ENCODE measurements at regions not wholly inside any gene's neighbourhood (a gene's known extent, or its start where the extent isn't known, plus 50 kb on each side); places are given as distances from the start of the nearest gene placed in this dataset.

- no peak overlapping the region for H2BK120ac ChIP-seq (ENCODE audit: low read depth, low read length, poor library complexity, severe bottlenecking)
- Mint-ChIP-seq H3K4me1 (peaks cover 14 to 22% of the 10 kb centered on the region in 2 experiments), H3K27ac (no peak overlapping the region), H3K36me3 (ENCODE audit: insufficient read depth in 1 of 3, low read depth in 3 of 3) (no peaks in the 10 kb centered on the region), H3K9me3 (no peaks in the 10 kb centered on the region), H3K4me3 (no peak overlapping the region), H3K27me3 (ENCODE audit: low read depth) (no peaks in the 10 kb centered on the region)
- no peak for DNase-seq
- no peaks in the 10 kb centered on the region for H3K79me2 ChIP-seq (ENCODE audit: insufficient read depth, low read length)
- H3K79me1 ChIP-seq (ENCODE audit: insufficient read depth, low read depth, low read length, poor library complexity, severe bottlenecking): no peaks in the 10 kb centered on the region
- no peaks in the 10 kb centered on the region for H3K27me3 ChIP-seq (ENCODE audit: insufficient read depth, low read length)
- no peaks in the 10 kb centered on the region for H3K23me2 ChIP-seq (ENCODE audit: insufficient read length, low read depth, low read length, poor library complexity, severe bottlenecking)
- no peaks in the 10 kb centered on the region for H3K9me3 ChIP-seq (ENCODE audit: control insufficient read depth, low read depth, low read length)
- H3K27ac ChIP-seq (ENCODE audit: insufficient read length, low read depth, low read length): no peak overlapping the region
- H4K91ac ChIP-seq (ENCODE audit: insufficient read length, low read depth, low read length): no peak overlapping the region
- H3K4me2 ChIP-seq (ENCODE audit: insufficient read depth, insufficient read length, low read length): no peak overlapping the region
- H3K4me1 ChIP-seq (ENCODE audit: insufficient read depth, low read length): 0 out of 2 replicates have a peak, but pooled peaks cover 3% of the 10 kb centered on the region
- no peak overlapping the region for H3K23ac ChIP-seq (ENCODE audit: insufficient read length, low read depth, low read length)
- no peak for TF ChIP-seq CTCF (conservative IDR thresholded peaks at IDR 0.05)
- H2BK20ac ChIP-seq (ENCODE audit: low read depth, low read length, poor library complexity, severe bottlenecking): no peak overlapping the region
- no peak overlapping the region for H3K4ac ChIP-seq (ENCODE audit: low read depth, low read length)
- no peak overlapping the region for H3K56ac ChIP-seq (ENCODE audit: insufficient read length, low read depth, low read length)
- H2AK5ac ChIP-seq (ENCODE audit: insufficient read length, low read length): no peak overlapping the region
- H4K20me1 ChIP-seq (ENCODE audit: control insufficient read depth, insufficient read depth, insufficient read length): no peaks in the 10 kb centered on the region
- no peak overlapping the region for H2BK12ac ChIP-seq (ENCODE audit: insufficient read length, low read depth, low read length)
- H3K18ac ChIP-seq (ENCODE audit: insufficient read length, low read depth, low read length): no peak overlapping the region
- no peak overlapping the region for H4K5ac ChIP-seq (ENCODE audit: insufficient read length, low read depth, low read length)
- no peak overlapping the region for H3K9ac ChIP-seq (ENCODE audit: extremely low read depth, insufficient read length, low read length)
- no peak overlapping the region for H3T11ph ChIP-seq (ENCODE audit: low read length)
- no CpG with 5 or more reads among the region's 1 CpG for WGBS (ENCODE audit: extremely low coverage, insufficient read length, low lambda C conversion rate)
- H3K14ac ChIP-seq (ENCODE audit: insufficient read depth, low read length): no peak overlapping the region
- H4K8ac ChIP-seq (replicated peaks; ENCODE audit: insufficient read length, low read depth, low read length): no peak overlapping the region
- H2AFZ ChIP-seq (ENCODE audit: low read length): no peak overlapping the region
- no peak overlapping the region for H2BK15ac ChIP-seq (ENCODE audit: low read depth, low read length)
- no peak overlapping the region for H2BK5ac ChIP-seq (ENCODE audit: insufficient read length, low read length)
Observed at GRCh38 chr10:51002469-51002868, 71.8 kb upstream of the PRKG1 start.

Measured in H9 (cell line).